Heart right ventricle (tissue), 16 donors: ENCODE measurements at regions not wholly inside any gene's neighbourhood (a gene's known extent, or its start where the extent isn't known, plus 50 kb on each side); places are given as distances from the start of the nearest gene placed in this dataset.

Source experiments
- ATAC-seq, 8 donors: fragments of 200-7000 bp; cut with Tn5 transposase; one replicate each; pipeline ENCODE4 v1.9.1; 2020; ENCODE audit warnings: mild to moderate bottlenecking in 8 of 8, moderate library complexity in 8 of 8, moderate number of reproducible peaks in 1 of 8
- DNase-seq, 2 donors: peaks; one replicate each; pipeline ENCODE4 v3.0.0-alpha.2; 2020
- H3K27ac ChIP-seq, 10 donors: fragments of 200-600 bp; sonication (generic) in 2 of 10; one replicate each; pipeline versions ENCODE4 v1.5.0 to v1.8.0; 2020 to 2022; ENCODE audit warnings: mild to moderate bottlenecking in 3 of 10
- H3K27me3 ChIP-seq, 7 donors: fragments of 200-600 bp; one replicate each; pipeline ENCODE4 v1.8.0; 2021 to 2022; ENCODE audit warnings: mild to moderate bottlenecking in 2 of 7
- H3K36me3 ChIP-seq, 9 donors: fragments of 200-600 bp; sonication (generic) in 1 of 9; one replicate each; pipeline versions ENCODE4 v1.5.0 to v1.8.0; 2020 to 2022; ENCODE audit warnings: mild to moderate bottlenecking in 2 of 9
- H3K4me1 ChIP-seq, 9 donors: fragments of 200-600 bp; sonication (generic) in 1 of 9; one replicate each; pipeline versions ENCODE4 v1.5.0 to v1.8.0; 2020 to 2022; ENCODE audit warnings: mild to moderate bottlenecking in 4 of 9
- H3K4me3 ChIP-seq, 10 donors: fragments of 200-600 bp; sonication (generic) in 2 of 10; one replicate each; pipeline versions ENCODE4 v1.5.0 to v1.8.0; 2020 to 2022; ENCODE audit warnings: mild to moderate bottlenecking in 7 of 10, moderate library complexity in 2 of 10
- H3K9me3 ChIP-seq, 11 donors: fragments of 200-600 bp in 10 of 11; sonication (generic) in 2 of 11; one replicate each; pipeline versions ENCODE4 v1.5.0 to v1.8.0; 2013 to 2022; ENCODE audit warnings: mild to moderate bottlenecking in 2 of 11, control low read depth in 1 of 11, moderate library complexity in 1 of 11
- CTCF ChIP-seq, 9 donors: fragments of 200-600 bp; sonication (generic) in 2 of 9; IDR thresholded peaks; one replicate each; pipeline versions ENCODE4 v1.5.0 to v1.8.0; 2021 to 2022; ENCODE audit warnings: antibody characterized with exemption in 9 of 9, mild to moderate bottlenecking in 5 of 9, moderate library complexity in 1 of 9
- WGBS, 2 donors: extraction: QIAGEN DNeasy Blood & Tissue Kit; methylation state at CpG; one replicate each; pipeline ENCODE4 v1.1.7; 2013; ENCODE audit warnings: inconsistent platforms in 1 of 2; 5-methylcytosine and 5-hydroxymethylcytosine counted together
- intact Hi-C, 10 donors: fragments of 100-400 bp; cut with DNase I; formaldehyde crosslinking; loops; one replicate each; pipeline versions ENCODE4 v1.11.1 to v1.14.2; 2022
- donor health status: Arrhythmogenic right ventricular cardiomyopathy.
- donor health status: ischemic (EF 13 %, LVEDD 7.1; RV severe dilation, severe dysfunction).
- donor health status: healthy with polysubstance abuse.
- donor health status: DM: no; HTN: yes; CAD: no.
- donor health status: DM: no; HTN: no; CAD: no.
- donor health status: ischemic (EF 25% LVEDD 6.9; RV normal size, moderate dysfunction).
- donor health status: ischemic (EF 25% LVEDD 5.7; RV mildly dilated, moderate dysfunction).
- donor health status: healthy.
- donor health status: DM: yes; HTN: yes; CAD: no.
- donor health status: Ischemic cardiomyopathy.
- donor health status: ischemic (EF 35%, LVEDD 5.7; RV mildly dilated, moderate dysfunction).
- donor health status: nonischemic (EF 11% LVEDD 7.7; RV severe dilation, severe dysfunction).
- donor health status: DM: yes; HTN: yes; CAD: no.
- donor health status: PGD.
- donor health status: ischemic (EF 29% LVEDD 5.4; RV normal size, mild dysfunction).
- donor health status: nonischemic (EF 23%, LVEDD 6.1; RV moderate dilation, normal function).

GRCh38 chr2:129642526-129643043 is 336.9 kb upstream of the RAB6C start:
- Histone ChIP-seq H3K27me3 (peaks cover 0 to 6% (median 0%) of the 10 kb centered on the region in 7 donors), H3K36me3 (no peaks in the 10 kb centered on the region), H3K4me1 (no peaks in the 10 kb centered on the region), H3K4me3 (no peak overlapping the region), H3K9me3 (no peaks in the 10 kb centered on the region), H3K27ac (no peak overlapping the region)
- intact Hi-C loops: no loop called here
- ATAC-seq (no peak), DNase-seq (no peak)
- TF ChIP-seq CTCF (IDR thresholded peaks at IDR 0.05): no peak
- WGBS, 2 donors: 74 to 83% methylated on average over 3 of the region's 3 CpGs

GRCh38 chr2:129645335-129645734 is 334.1 kb upstream of the RAB6C start:
- H3K9me3 ChIP-seq: no peaks in the 10 kb centered on the region
- no peak for TF ChIP-seq CTCF (IDR thresholded peaks at IDR 0.05)
- no peak overlapping the region for H3K27ac ChIP-seq
- H3K4me1 ChIP-seq: no peaks in the 10 kb centered on the region
- peaks cover 0 to 6% (median 3%) of the 10 kb centered on the region in 7 donors for H3K27me3 ChIP-seq
- 63 to 83% methylated on average over 1 of the region's 1 CpG for WGBS, 2 donors
- DNase-seq: no peak
- no peak overlapping the region for H3K4me3 ChIP-seq
- no peak for ATAC-seq
- no peaks in the 10 kb centered on the region for H3K36me3 ChIP-seq
- intact Hi-C loops: no loop called here

GRCh38 chr2:129646107-129646506 is 333.4 kb upstream of the RAB6C start:
- no peaks in the 10 kb centered on the region for H3K9me3 ChIP-seq
- WGBS, 2 donors: 91 to 95% methylated on average over 5 to 6 of the region's 6 CpGs
- DNase-seq (no peak), ATAC-seq (no peak)
- no peaks in the 10 kb centered on the region for H3K36me3 ChIP-seq
- intact Hi-C loops: no loop called here
- no peak overlapping the region for H3K4me3 ChIP-seq
- peaks cover 0 to 10% (median 3%) of the 10 kb centered on the region in 7 donors for H3K27me3 ChIP-seq
- no peaks in the 10 kb centered on the region for H3K4me1 ChIP-seq
- H3K27ac ChIP-seq: no peak overlapping the region
- TF ChIP-seq CTCF (IDR thresholded peaks at IDR 0.05): no peak

- no peak overlapping the region for H3K4me3 ChIP-seq
- TF ChIP-seq CTCF (IDR thresholded peaks at IDR 0.05): no peak
- H3K27me3 ChIP-seq: peaks cover 0 to 9% (median 0%) of the 10 kb centered on the region in 7 donors
- H3K9me3 ChIP-seq: peaks cover 0 to 2% (median 0%) of the 10 kb centered on the region in 11 donors
- no peak for ATAC-seq
- intact Hi-C loops: no loop called here
- no peak for DNase-seq
- 58 to 62% methylated on average over 2 of the region's 2 CpGs for WGBS, 2 donors
- H3K27ac ChIP-seq: no peak overlapping the region
- no peaks in the 10 kb centered on the region for H3K4me1 ChIP-seq
- H3K36me3 ChIP-seq: no peaks in the 10 kb centered on the region
These were observed 326.2 kb upstream of the RAB6C start for GRCh38 chr2:129653246-129653645.
